22Rv1 (cell line): ENCODE measurements at regions not wholly inside any gene's neighbourhood (a gene's known extent, or its start where the extent isn't known, plus 50 kb on each side); places are given as distances from the start of the nearest gene placed in this dataset.

ENCODE experiments used
- CTCF ChIP-seq: fragments of 450-650 bp; IDR thresholded peaks from 2 replicates; pipeline ENCODE4 v1.5.1; 2017; ENCODE audit warnings: mild to moderate bottlenecking
- ZFX ChIP-seq: fragments of 450-650 bp; IDR thresholded peaks from 2 replicates; pipeline ENCODE4 v1.6.1; 2017; ENCODE audit warnings: antibody characterized with exemption, borderline replicate concordance

GRCh38 chr1:234718496-234719453, 108.8 kb upstream of the IRF2BP2 start:
- TF ChIP-seq CTCF = no peak
- TF ChIP-seq ZFX = no peak
